K562 (cell line): ENCODE measurements at regions not wholly inside any gene's neighbourhood (a gene's known extent, or its start where the extent isn't known, plus 50 kb on each side); places are given as distances from the start of the nearest gene placed in this dataset.

Experiments used
- GABPA ChIP-seq: fragments of 200-800 bp; sonication (Bioruptor generic); conservative IDR thresholded peaks from 2 replicates; pipeline ENCODE4 v1.6.1; 2016; ENCODE audit warnings: low read depth, missing genetic modification characterization, missing compliant biosample characterization
- HDAC2 ChIP-seq: fragments of 450-650 bp; IDR thresholded peaks from 2 replicates; pipeline ENCODE4 v1.6.1; 2016; ENCODE audit warnings: mild to moderate bottlenecking
- HNRNPUL1 ChIP-seq: fragments of 200-400 bp; formaldehyde crosslinking; IDR thresholded peaks from 2 replicates; pipeline ENCODE4 v1.6.1; 2017; ENCODE audit warnings: low read length
- NR3C1 ChIP-seq: sonication (generic); formaldehyde crosslinking; IDR thresholded peaks from 2 replicates; pipeline ENCODE4 v1.8.1; 2022; ENCODE audit warnings: missing genetic modification reagents
- SOX6 ChIP-seq: fragments of 450-650 bp; IDR thresholded peaks from 2 replicates; pipeline ENCODE4 v1.6.1; 2014; ENCODE audit warnings: mild to moderate bottlenecking
- SPI1 ChIP-seq: IDR thresholded peaks from 2 replicates; pipeline ENCODE4 v1.6.1; 2011; ENCODE audit warnings: low read depth, low read length, control low read depth, borderline replicate concordance
- TBL1XR1 ChIP-seq, 2 experiments: IDR thresholded peaks; 2 replicates each; pipeline ENCODE4 v1.6.1; 2012; ENCODE audit warnings: improper control_type of control experiment in 2 of 2, low read length in 2 of 2, mild to moderate bottlenecking in 1 of 2
- ZKSCAN1 ChIP-seq: fragments of 150-350 bp; IDR thresholded peaks from 2 replicates; pipeline ENCODE4 v1.6.1; 2016; ENCODE audit warnings: low read depth, low read length
- ZNF699 ChIP-seq: fragments of 250-450 bp; sonication (Bioruptor Pico); IDR thresholded peaks from 2 replicates; pipeline ENCODE4 v1.8.0; 2021; ENCODE audit warnings: mild to moderate bottlenecking, moderate library complexity; ENCODE audit not compliant: insufficient replicate concordance
- TF ChIP-seq, protein P1 (sequence below): IDR thresholded peaks from 3 replicates; pipeline ENCODE4 v1.6.1; 2011; ENCODE audit warnings: borderline replicate concordance, mild to moderate bottlenecking; ENCODE audit not compliant: insufficient read length, insufficient read depth
- TF ChIP-seq, protein P2 (sequence below): fragments of 450-650 bp; IDR thresholded peaks from 2 replicates; pipeline ENCODE4 v1.6.1; 2016; ENCODE audit warnings: low read depth, mild to moderate bottlenecking, moderate library complexity
- TF ChIP-seq, protein P3 (sequence below): fragments of 250-450 bp; sonication (Bioruptor Pico); IDR thresholded peaks from 2 replicates; pipeline ENCODE4 v1.5.0; 2021
- TF ChIP-seq, protein P4 (sequence below): fragments of 250-450 bp; sonication (Bioruptor Pico); IDR thresholded peaks from 2 replicates; pipeline ENCODE4 v1.4.0; 2020; ENCODE audit warnings: mild to moderate bottlenecking, moderate library complexity

DNA sequence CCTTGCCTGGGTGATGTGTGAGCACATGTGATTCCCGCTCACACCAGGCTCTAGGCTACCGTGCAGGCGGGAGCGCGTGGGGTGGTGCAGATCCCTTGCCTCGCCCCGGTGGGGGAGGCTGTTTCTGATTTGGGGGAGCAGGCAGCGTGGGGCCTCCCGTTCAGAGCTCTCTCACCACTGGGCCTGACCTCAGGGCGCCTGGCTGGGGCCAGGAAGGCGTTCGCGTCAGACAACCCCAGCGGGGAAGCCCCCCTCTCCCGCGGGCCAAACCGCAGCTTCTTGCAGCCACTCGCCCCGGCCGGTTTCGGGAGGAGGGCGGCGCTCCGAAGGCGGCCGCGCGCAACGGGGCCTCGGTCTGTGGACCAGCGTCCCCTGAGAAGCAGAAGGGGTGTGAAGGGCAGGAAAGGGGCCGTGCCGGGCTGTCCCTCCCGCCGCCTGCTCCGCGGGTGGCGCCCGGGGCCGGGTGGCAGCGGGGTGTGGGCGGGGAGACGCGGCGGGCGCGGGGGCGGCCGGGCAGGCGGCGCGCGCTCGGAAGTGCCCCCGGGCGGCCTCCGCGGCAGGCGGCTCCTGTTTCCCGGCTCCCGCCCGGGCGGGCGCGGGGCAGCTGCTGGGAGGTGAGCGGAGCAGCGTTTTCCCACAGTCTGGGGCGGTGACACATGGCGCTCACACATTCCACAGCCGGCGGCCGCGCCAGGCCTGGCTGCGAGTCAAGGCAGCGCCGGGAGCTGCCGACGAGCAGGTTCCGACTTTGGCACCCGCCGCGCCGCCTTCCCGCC, 65.1 kb upstream of the HES1 start (continued):
- TF ChIP-seq, protein P1, sequence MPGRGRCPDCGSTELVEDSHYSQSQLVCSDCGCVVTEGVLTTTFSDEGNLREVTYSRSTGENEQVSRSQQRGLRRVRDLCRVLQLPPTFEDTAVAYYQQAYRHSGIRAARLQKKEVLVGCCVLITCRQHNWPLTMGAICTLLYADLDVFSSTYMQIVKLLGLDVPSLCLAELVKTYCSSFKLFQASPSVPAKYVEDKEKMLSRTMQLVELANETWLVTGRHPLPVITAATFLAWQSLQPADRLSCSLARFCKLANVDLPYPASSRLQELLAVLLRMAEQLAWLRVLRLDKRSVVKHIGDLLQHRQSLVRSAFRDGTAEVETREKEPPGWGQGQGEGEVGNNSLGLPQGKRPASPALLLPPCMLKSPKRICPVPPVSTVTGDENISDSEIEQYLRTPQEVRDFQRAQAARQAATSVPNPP: no peak
- TF ChIP-seq NR3C1 (CRISPR knock-in tag) (peak; percentile 93), SPI1 (no peak), GABPA (tag) (peak; percentile 56), HNRNPUL1 (no peak), ZNF699 (no peak), ZKSCAN1 (no peak; the same call in 1 of the 2 replicates), TBL1XR1 (IDR thresholded peaks at IDR 0.05; ENCODE audit: low read length in 2 of 2) (no peak; a peak in 1 of 4 replicates), SOX6 (no peak), HDAC2 (peak; percentile 48)
- TF ChIP-seq, protein P2, sequence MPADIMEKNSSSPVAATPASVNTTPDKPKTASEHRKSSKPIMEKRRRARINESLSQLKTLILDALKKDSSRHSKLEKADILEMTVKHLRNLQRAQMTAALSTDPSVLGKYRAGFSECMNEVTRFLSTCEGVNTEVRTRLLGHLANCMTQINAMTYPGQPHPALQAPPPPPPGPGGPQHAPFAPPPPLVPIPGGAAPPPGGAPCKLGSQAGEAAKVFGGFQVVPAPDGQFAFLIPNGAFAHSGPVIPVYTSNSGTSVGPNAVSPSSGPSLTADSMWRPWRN: no peak
- TF ChIP-seq, protein P3, sequence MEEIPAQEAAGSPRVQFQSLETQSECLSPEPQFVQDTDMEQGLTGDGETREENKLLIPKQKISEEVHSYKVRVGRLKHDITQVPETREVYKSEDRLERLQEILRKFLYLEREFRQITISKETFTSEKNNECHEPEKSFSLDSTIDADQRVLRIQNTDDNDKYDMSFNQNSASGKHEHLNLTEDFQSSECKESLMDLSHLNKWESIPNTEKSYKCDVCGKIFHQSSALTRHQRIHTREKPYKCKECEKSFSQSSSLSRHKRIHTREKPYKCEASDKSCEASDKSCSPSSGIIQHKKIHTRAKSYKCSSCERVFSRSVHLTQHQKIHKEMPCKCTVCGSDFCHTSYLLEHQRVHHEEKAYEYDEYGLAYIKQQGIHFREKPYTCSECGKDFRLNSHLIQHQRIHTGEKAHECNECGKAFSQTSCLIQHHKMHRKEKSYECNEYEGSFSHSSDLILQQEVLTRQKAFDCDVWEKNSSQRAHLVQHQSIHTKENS (CRISPR knock-in tag): no peak
- TF ChIP-seq, protein P4, sequence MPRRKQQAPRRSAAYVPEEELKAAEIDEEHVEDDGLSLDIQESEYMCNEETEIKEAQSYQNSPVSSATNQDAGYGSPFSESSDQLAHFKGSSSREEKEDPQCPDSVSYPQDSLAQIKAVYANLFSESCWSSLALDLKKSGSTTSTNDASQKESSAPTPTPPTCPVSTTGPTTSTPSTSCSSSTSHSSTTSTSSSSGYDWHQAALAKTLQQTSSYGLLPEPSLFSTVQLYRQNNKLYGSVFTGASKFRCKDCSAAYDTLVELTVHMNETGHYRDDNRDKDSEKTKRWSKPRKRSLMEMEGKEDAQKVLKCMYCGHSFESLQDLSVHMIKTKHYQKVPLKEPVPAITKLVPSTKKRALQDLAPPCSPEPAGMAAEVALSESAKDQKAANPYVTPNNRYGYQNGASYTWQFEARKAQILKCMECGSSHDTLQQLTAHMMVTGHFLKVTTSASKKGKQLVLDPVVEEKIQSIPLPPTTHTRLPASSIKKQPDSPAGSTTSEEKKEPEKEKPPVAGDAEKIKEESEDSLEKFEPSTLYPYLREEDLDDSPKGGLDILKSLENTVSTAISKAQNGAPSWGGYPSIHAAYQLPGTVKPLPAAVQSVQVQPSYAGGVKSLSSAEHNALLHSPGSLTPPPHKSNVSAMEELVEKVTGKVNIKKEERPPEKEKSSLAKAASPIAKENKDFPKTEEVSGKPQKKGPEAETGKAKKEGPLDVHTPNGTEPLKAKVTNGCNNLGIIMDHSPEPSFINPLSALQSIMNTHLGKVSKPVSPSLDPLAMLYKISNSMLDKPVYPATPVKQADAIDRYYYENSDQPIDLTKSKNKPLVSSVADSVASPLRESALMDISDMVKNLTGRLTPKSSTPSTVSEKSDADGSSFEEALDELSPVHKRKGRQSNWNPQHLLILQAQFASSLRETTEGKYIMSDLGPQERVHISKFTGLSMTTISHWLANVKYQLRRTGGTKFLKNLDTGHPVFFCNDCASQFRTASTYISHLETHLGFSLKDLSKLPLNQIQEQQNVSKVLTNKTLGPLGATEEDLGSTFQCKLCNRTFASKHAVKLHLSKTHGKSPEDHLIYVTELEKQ (CRISPR knock-in tag): no peak
